ENCODE measurements at regions not wholly inside any gene's neighbourhood (a gene's known extent, or its start where the extent isn't known, plus 50 kb on each side); places are given as distances from the start of the nearest gene placed in this dataset.

DNA sequence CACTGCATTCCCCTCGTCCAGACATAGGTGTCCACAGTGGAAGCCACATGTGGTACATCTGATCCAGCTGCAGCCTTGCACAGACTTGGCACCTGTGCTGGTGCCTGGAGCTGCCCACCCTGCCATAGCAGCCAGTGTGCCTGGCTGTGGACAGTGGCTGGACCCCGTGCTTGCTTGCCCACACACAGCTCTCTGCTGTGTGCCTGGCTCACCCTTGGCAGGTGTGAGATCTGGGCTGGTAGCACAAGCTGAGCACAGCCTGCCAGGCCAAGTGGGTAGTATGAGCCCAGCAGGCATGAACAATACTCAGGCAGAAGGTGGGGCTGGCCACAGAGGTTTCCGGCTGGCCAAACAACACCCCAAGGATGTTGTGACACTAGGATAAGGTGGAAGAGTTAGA, 614.4 kb downstream of the BCKDHB start:
- TF ChIP-seq CTCF (conservative IDR thresholded peaks at IDR 0.05) (no peak), ZFX (IDR thresholded peaks at IDR 0.05) (no peak)
